HFF-Myc (cell line): ENCODE measurements at regions not wholly inside any gene's neighbourhood (a gene's known extent, or its start where the extent isn't known, plus 50 kb on each side); places are given as distances from the start of the nearest gene placed in this dataset.

Experiments
- DNase-seq: peaks from one replicate; pipeline ENCODE4 v3.0.0-alpha.2; 2011; ENCODE audit warnings: low read depth; ENCODE audit errors: extremely low read depth
- H3K4me3 ChIP-seq: replicated peaks from 2 replicates; pipeline ENCODE4 v1.5.1; 2011; ENCODE audit warnings: low read depth, mild to moderate bottlenecking, control low read depth, low read length
- TF ChIP-seq, protein P1 (sequence below): IDR thresholded peaks from 2 replicates; pipeline ENCODE4 v1.5.1; 2012; ENCODE audit warnings: mild to moderate bottlenecking, low read depth, low read length, control low read depth; ENCODE audit errors: missing control alignments

DNA sequence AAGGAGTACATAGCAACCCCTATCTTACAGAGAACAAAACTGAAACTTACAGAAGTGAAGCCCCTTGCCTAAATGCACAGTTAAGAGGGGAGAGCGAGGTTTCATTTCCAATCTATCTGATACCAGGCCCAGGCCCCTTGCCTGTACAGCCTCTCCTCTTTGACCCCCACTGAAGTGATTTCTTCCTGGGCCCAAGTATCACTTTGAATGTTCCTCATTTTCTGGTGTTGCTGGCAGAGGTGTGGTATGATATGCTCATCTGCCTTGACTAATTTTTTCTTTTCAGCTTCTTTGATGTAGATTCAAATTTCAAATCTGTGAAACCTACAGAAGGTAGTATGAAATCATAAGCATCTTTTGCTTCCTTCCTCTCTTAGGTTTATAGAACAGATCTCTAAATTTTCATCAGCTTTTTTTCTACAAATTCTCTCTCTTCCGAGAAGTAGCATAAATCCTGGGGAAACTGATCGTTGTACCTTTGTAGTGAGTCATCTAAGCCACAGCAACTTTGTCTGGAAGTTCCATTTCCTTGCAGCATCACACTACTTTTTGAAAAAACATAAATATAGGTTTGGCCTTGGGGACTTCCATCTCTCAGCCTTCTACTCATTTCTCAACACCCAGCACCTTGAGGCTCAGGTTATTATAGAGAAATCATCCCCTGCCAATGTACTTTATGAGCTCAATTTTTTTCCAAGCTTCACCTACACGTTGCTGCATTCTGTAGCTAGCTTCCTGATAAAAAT lies 402.4 kb upstream of the PTGER4 start:
- no peak overlapping the region for H3K4me3 ChIP-seq
- TF ChIP-seq, protein P1, sequence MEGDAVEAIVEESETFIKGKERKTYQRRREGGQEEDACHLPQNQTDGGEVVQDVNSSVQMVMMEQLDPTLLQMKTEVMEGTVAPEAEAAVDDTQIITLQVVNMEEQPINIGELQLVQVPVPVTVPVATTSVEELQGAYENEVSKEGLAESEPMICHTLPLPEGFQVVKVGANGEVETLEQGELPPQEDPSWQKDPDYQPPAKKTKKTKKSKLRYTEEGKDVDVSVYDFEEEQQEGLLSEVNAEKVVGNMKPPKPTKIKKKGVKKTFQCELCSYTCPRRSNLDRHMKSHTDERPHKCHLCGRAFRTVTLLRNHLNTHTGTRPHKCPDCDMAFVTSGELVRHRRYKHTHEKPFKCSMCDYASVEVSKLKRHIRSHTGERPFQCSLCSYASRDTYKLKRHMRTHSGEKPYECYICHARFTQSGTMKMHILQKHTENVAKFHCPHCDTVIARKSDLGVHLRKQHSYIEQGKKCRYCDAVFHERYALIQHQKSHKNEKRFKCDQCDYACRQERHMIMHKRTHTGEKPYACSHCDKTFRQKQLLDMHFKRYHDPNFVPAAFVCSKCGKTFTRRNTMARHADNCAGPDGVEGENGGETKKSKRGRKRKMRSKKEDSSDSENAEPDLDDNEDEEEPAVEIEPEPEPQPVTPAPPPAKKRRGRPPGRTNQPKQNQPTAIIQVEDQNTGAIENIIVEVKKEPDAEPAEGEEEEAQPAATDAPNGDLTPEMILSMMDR = no peak
- DNase-seq = no peak

DNA sequence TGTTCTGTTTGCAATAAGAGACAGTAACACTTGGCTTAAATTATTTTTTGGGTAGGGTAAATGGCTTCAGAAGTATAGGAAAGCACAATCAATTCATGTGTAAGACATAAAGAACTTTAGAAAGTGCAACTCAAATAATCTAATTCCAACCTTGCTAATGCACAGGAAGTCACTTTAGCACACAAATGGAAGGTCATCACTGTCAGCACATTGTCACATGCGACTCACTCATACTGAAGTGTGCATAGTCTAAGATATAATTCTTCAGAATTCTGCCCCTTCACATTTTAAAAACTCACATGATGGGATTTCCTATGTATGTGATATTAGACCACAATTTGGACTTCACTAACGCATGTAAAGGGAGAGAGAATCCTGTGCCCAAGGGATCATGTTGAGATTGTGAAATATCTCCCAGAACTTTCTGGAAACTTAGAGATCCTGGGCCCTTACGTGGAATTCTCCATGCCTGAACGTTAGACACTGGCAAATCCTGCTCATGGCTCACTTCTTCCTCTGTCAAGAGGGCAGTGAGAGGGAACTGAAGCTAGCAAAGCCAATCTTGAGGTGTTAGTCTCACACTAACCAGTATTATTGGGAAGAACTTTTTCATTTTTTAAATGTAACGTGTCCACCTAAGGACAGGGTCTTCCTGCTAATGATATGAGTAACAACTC lies 403.2 kb upstream of the PTGER4 start:
- H3K4me3 ChIP-seq = no peak overlapping the region
- no peak for DNase-seq
- TF ChIP-seq, protein P1 = no peak

DNA sequence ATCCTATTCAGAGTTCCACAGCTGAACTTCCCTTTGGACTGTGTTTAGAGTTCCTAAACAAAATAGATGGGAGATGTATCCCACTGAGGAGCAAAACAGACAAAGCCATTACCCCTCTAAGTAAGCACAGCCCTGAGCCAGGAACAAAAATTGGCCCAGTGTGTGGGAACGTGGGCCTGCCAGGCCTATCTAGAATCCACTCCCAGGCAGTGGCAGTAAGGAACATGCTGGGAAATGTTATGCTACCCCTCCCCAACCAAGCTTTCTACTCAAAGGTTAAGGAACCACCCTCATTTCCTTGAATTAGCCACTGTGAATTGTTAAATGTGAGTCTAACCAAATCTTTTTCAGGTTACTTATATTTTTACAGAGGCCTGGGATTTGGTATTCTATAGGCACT lies 405.1 kb upstream of the PTGER4 start:
- DNase-seq = no peak
- H3K4me3 ChIP-seq = no peak overlapping the region
- TF ChIP-seq, protein P1 = no peak

DNA sequence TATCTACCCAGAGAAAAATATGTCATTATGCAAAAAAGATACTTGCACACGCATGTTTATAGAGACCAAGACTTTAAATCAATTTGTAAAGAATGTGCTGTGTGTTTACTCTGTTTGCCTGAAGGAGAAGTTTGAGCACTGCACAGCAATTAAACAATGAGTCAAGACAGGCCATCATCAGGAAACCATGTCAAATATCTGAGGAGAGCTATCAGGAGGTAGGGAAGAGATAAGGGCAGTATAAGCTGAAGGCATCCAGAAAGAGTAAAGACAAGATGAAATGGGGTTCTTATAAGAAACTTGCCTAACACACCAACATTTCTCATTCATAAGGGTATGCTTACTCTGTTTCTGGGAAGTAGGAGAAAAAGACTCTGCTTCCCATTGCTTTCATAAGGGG lies 405.8 kb upstream of the PTGER4 start:
- DNase-seq = no peak
- H3K4me3 ChIP-seq = no peak overlapping the region
- TF ChIP-seq, protein P1 = no peak

DNA sequence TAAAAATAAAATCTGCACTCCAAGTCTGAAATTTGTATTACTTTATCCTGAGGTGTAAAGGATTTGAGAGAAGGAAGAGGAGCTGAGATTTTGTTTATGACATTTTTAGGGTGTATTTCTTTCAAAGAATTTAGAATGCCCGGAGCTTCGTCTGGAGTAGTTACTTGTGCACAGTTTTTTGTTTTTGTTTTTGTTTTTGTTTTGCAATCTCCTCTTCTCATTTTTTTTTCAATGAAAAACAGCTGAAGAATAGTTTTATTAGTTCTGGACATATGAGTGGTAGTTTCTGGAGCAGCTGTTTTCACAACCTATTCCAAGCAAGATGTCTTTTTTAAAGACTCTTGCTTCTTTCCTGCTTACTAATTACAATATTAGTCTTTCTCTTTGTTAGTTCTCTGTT lies 408.2 kb upstream of the PTGER4 start:
- DNase-seq = no peak
- no peak overlapping the region for H3K4me3 ChIP-seq

DNA sequence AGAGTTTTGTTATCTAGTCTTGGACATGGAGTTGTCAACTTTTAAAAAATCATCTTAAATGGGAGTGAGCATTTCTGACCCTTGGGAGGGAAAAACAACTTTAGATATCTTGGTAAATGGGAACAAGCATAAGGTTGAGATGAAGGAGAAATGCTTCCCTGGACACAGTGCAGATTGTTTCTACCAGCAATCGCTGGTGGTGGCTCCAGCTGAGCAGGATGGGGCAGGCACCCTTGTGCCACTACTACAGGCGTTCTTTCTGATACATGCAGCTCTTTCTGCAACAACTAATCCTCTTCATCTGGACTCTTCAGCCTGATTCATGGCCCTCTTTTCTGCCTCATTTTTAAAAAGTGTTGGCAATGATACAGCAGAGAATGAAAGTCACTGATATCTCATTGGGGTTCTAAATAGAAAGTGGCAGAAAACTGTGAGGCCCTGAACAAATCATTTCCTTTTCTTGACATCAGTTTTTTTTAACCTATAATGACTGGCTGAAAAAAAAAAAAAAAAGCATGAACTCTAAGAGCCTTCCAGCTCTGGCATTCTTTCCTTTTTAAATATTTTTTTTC lies 409.4 kb upstream of the PTGER4 start:
- no peak overlapping the region for H3K4me3 ChIP-seq
- no peak for DNase-seq
- TF ChIP-seq, protein P1 = no peak

More for the DNA sequence above, 408.2 kb upstream of the PTGER4 start:
- TF ChIP-seq, protein P1 = no peak
